Transverse colon (tissue), 4 donors: ENCODE measurements at regions not wholly inside any gene's neighbourhood (a gene's known extent, or its start where the extent isn't known, plus 50 kb on each side); places are given as distances from the start of the nearest gene placed in this dataset.

Experiments used
- DNase-seq: peaks from one replicate; pipeline ENCODE4 v3.0.0-alpha.2; 2019
- H3K27ac ChIP-seq, 4 donors: fragments of 200-600 bp; sonication (generic); 2 replicates each; pipeline ENCODE4 v1.5.1; 2016 to 2018; ENCODE audit warnings: inconsistent platforms in 4 of 4
- H3K27me3 ChIP-seq: fragments of 200-600 bp; sonication (generic); 2 replicates; pipeline ENCODE4 v1.5.1; 2017; ENCODE audit warnings: inconsistent platforms
- H3K36me3 ChIP-seq, 4 donors: fragments of 200-600 bp; sonication (generic); 2 replicates each; pipeline ENCODE4 v1.5.1; 2017 to 2019; ENCODE audit warnings: inconsistent platforms in 4 of 4
- H3K4me1 ChIP-seq, 4 donors: fragments of 200-600 bp; sonication (generic); 2 replicates each; pipeline ENCODE4 v1.5.1; 2017 to 2020; ENCODE audit warnings: inconsistent platforms in 4 of 4
- H3K4me3 ChIP-seq, 4 donors: fragments of 200-600 bp; sonication (generic); 1 replicate in 1 of 4; 2 replicates in 3 of 4; pipeline versions ENCODE4 v1.5.1 to v1.6.1; 2017 to 2019; ENCODE audit warnings: inconsistent platforms in 4 of 4
- H3K9me3 ChIP-seq, 2 donors: fragments of 200-600 bp; sonication (generic); 2 replicates each; pipeline ENCODE4 v1.5.1; 2017 to 2019; ENCODE audit warnings: inconsistent platforms in 2 of 2
- EP300 ChIP-seq: sonication (generic); formaldehyde crosslinking; IDR thresholded peaks from one replicate; pipeline ENCODE4 v1.6.1; 2017; ENCODE audit warnings: antibody characterized with exemption, low read depth
- POLR2A ChIP-seq: fragments of 450-650 bp; IDR thresholded peaks from one replicate; pipeline ENCODE4 v1.6.1; 2016; ENCODE audit warnings: antibody characterized with exemption, mild to moderate bottlenecking, moderate library complexity
- POLR2AphosphoS5 ChIP-seq, 3 donors: sonication (generic); formaldehyde crosslinking; IDR thresholded peaks; one replicate each; pipeline ENCODE4 v1.6.1; 2016; ENCODE audit warnings: antibody characterized with exemption in 3 of 3
- WGBS, 2 donors: methylation state at CpG; one replicate each; pipeline ENCODE4 v1.1.5; 2018; ENCODE audit warnings: low coverage in 1 of 2; 5-methylcytosine and 5-hydroxymethylcytosine counted together
- in situ Hi-C, 4 donors: fragments of 200-750 bp; cut with MboI; loops; one replicate each; pipeline versions ENCODE4 v1.15.0 to v1.15.1; 2017; ENCODE audit warnings: low sequenced_read_pairs in 3 of 4, low pct_ligation_motif_present in 1 of 4, low pct_unique_long_range_greater_than_20kb in 1 of 4
- intact Hi-C: fragments of 100-400 bp; cut with DNase I; formaldehyde crosslinking; loops from one replicate; pipeline ENCODE4 v1.15.1; 2023; ENCODE audit warnings: low total_unique reads
- TF ChIP-seq, protein P1 (sequence below), 5 experiments: fragments of 200-600 bp in 3 of 5; fragments of 450-650 bp in 2 of 5; sonication (generic) in 3 of 5; IDR thresholded peaks; 1 replicate in 2 of 5; 2 replicates in 3 of 5; pipeline ENCODE4 v1.5.1; 2016 to 2017; ENCODE audit warnings: antibody characterized with exemption in 5 of 5, inconsistent platforms in 3 of 5, mild to moderate bottlenecking in 2 of 5, moderate library complexity in 1 of 5

- intact Hi-C loops (no loop called here), in situ Hi-C loops (no loop called here)
- peaks cover 5 to 8% of the 10 kb centered on the region in 2 donors for H3K9me3 ChIP-seq
- H3K27ac ChIP-seq: no peak overlapping the region
- no peaks in the 10 kb centered on the region for H3K36me3 ChIP-seq
- WGBS, 2 donors: 84 to 94% methylated on average over 3 of the region's 3 CpGs
- no peaks in the 10 kb centered on the region for H3K27me3 ChIP-seq
- no peaks in the 10 kb centered on the region for H3K4me1 ChIP-seq
- DNase-seq: no peak
- TF ChIP-seq POLR2AphosphoS5 (IDR thresholded peaks at IDR 0.05) (no peak), POLR2A (no peak), EP300 (no peak)
- TF ChIP-seq, protein P1, sequence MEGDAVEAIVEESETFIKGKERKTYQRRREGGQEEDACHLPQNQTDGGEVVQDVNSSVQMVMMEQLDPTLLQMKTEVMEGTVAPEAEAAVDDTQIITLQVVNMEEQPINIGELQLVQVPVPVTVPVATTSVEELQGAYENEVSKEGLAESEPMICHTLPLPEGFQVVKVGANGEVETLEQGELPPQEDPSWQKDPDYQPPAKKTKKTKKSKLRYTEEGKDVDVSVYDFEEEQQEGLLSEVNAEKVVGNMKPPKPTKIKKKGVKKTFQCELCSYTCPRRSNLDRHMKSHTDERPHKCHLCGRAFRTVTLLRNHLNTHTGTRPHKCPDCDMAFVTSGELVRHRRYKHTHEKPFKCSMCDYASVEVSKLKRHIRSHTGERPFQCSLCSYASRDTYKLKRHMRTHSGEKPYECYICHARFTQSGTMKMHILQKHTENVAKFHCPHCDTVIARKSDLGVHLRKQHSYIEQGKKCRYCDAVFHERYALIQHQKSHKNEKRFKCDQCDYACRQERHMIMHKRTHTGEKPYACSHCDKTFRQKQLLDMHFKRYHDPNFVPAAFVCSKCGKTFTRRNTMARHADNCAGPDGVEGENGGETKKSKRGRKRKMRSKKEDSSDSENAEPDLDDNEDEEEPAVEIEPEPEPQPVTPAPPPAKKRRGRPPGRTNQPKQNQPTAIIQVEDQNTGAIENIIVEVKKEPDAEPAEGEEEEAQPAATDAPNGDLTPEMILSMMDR (IDR thresholded peaks at IDR 0.05): no peak
- H3K4me3 ChIP-seq: no peak overlapping the region
Measured at GRCh38 chr2:143873886-143874285, 646.0 kb downstream of the ZEB2 start.

DNA sequence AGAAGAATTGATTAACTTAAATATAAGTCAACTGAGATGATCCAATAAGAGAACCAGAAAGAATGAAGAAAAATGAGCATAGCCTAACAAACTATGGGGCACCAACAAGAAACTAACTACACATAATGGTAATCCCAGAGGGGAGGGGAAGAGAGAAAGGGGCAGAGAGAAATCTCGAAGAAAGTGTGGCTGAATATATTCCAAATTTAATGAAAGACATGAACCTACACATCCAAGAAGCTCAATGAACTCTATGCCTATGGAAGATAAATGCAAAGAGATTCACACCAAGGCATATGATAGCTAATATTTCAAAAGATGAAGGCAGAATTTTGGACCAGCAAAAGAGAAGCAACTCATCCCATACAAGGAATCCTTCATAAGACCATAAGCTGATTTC is 649.2 kb downstream of the ZEB2 start:
- H3K27ac ChIP-seq: no peak overlapping the region
- TF ChIP-seq, protein P1 (IDR thresholded peaks at IDR 0.05): no peak
- TF ChIP-seq EP300 (no peak), POLR2A (no peak), POLR2AphosphoS5 (IDR thresholded peaks at IDR 0.05) (no peak)
- WGBS, 2 donors: 88% methylated on average over 1 of the region's 1 CpG
- DNase-seq: no peak
- H3K4me1 ChIP-seq: no peaks in the 10 kb centered on the region
- H3K4me3 ChIP-seq: no peak overlapping the region
- no peaks in the 10 kb centered on the region for H3K27me3 ChIP-seq
- no peaks in the 10 kb centered on the region for H3K36me3 ChIP-seq
- intact Hi-C loops: no loop called here
- in situ Hi-C loops: no loop called here
- peaks cover 8 to 9% of the 10 kb centered on the region in 2 donors for H3K9me3 ChIP-seq

DNA sequence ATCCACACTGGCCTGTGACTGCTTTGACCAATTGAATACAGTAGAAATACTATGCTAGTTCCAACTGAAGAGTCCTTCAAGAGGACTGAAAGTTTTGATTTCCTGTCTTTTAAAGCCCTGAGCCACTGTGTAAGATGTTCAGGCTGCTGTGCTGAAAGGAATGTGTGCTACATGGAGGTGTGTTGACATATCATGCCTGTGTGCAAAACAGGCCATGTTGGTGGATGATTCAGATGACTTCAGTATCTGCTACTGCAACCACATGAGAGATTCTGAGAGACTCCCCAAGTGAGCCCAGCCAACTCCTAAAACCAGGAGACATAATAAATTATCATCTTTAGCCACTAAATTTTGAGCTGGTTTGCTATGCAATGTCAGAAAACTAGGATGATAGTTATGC is 662.9 kb downstream of the ZEB2 start:
- TF ChIP-seq, protein P1 (IDR thresholded peaks at IDR 0.05): no peak
- no peak for TF ChIP-seq POLR2AphosphoS5 (IDR thresholded peaks at IDR 0.05)
- TF ChIP-seq EP300: no peak
- no peak for TF ChIP-seq POLR2A
- Histone ChIP-seq H3K36me3 (no peaks in the 10 kb centered on the region), H3K4me1 (no peaks in the 10 kb centered on the region), H3K9me3 (no peaks in the 10 kb centered on the region), H3K27me3 (no peaks in the 10 kb centered on the region), H3K4me3 (no peak overlapping the region), H3K27ac (no peak overlapping the region)
- DNase-seq: no peak
- in situ Hi-C loops: no loop called here
- intact Hi-C loops: no loop called here

DNA sequence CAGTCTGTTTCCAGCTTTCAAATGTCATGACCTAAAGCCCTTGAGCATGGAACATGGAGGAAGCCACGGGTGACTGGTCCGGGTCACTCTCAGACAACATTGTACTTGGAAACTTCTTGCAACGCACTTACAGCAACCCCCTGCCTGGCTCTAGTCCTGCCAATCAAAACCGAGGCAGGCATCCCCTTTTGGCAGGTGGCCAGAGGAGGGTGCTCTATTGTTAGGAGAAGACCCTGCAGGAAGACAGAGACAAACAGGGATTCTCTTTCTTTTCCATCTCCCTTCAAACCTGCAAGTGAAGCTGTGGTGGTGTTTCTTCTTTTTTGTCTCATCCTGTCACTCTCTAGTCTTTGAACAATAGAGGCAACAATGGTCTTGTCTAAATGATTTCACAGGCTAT is 667.2 kb downstream of the ZEB2 start:
- no peaks in the 10 kb centered on the region for H3K36me3 ChIP-seq
- in situ Hi-C loops: no loop called here
- no peaks in the 10 kb centered on the region for H3K9me3 ChIP-seq
- TF ChIP-seq POLR2A: no peak
- TF ChIP-seq POLR2AphosphoS5 (IDR thresholded peaks at IDR 0.05): no peak
- TF ChIP-seq, protein P1 (IDR thresholded peaks at IDR 0.05): no peak
- no peak for TF ChIP-seq EP300
- WGBS, 2 donors: 50 to 54% methylated on average over 2 to 4 of the region's 4 CpGs
- no peaks in the 10 kb centered on the region for H3K27me3 ChIP-seq
- no peak overlapping the region for H3K4me3 ChIP-seq
- H3K4me1 ChIP-seq: no peaks in the 10 kb centered on the region
- no peak for DNase-seq
- no peak overlapping the region for H3K27ac ChIP-seq
- intact Hi-C loops: loop anchor here (2.0 kb wide), 1 partner anchor 62 kb away; no protein-coding TSS in a partner anchor
